ENCODE measurements at regions not wholly inside any gene's neighbourhood (a gene's known extent, or its start where the extent isn't known, plus 50 kb on each side); places are given as distances from the start of the nearest gene placed in this dataset.

DNA sequence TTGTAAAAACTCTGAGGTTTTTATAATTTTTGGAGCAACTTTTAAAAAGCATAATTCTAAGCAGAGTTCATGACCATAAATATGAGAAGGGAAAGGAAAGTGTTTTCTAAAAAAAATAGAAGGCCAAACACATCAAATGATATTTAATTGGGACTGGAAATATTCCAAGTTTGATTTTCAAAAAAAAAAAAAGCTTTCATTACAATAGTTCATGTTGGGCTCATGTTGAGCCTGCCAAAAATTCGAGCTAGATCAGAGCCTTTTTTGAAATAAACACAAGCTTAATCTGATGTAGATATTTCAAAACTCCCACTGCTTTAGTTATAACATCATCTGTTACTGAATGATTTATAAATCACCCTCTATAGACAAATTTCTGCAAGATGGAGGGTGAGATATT lies 163.4 kb upstream of the DEFB112 start:
- H3K9me3 Mint-ChIP-seq (ENCODE audit: low read depth): no peaks in the 10 kb centered on the region
- no peak overlapping the region for H3K27ac Mint-ChIP-seq
- H3K36me3 Mint-ChIP-seq (ENCODE audit: insufficient read depth): no peaks in the 10 kb centered on the region
- TF ChIP-seq, protein P1, sequence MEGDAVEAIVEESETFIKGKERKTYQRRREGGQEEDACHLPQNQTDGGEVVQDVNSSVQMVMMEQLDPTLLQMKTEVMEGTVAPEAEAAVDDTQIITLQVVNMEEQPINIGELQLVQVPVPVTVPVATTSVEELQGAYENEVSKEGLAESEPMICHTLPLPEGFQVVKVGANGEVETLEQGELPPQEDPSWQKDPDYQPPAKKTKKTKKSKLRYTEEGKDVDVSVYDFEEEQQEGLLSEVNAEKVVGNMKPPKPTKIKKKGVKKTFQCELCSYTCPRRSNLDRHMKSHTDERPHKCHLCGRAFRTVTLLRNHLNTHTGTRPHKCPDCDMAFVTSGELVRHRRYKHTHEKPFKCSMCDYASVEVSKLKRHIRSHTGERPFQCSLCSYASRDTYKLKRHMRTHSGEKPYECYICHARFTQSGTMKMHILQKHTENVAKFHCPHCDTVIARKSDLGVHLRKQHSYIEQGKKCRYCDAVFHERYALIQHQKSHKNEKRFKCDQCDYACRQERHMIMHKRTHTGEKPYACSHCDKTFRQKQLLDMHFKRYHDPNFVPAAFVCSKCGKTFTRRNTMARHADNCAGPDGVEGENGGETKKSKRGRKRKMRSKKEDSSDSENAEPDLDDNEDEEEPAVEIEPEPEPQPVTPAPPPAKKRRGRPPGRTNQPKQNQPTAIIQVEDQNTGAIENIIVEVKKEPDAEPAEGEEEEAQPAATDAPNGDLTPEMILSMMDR (IDR thresholded peaks at IDR 0.05; ENCODE audit: unreplicated experiment): no peak
- no peak overlapping the region for H3K4me3 Mint-ChIP-seq (ENCODE audit: low read depth)
- no peaks in the 10 kb centered on the region for H3K4me1 Mint-ChIP-seq (ENCODE audit: low read depth)
- H3K27me3 Mint-ChIP-seq: no peaks in the 10 kb centered on the region
- DNase-seq (ENCODE audit: low spot score, unreplicated experiment): no peak

DNA sequence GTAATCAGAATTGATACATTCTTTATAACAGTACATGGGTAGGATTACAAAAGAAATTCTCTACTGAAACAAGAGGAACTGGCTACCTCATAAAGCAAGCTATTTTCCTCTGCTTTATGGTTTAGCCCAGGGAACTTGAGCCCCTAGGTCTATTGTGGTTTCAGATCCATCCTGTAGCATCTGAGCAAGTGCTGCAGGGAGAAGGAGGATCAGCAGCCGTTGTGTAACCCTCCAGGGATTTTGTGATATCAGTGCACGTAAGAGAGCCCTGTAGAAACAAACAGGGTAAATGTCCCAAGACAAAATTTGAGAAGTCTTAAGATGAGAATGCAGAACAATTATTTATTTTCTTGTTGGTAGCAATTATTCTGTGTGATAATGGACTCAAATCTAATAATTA lies 165.2 kb upstream of the DEFB112 start:
- Mint-ChIP-seq H3K4me1 (ENCODE audit: low read depth) (no peaks in the 10 kb centered on the region), H3K27ac (no peak overlapping the region), H3K36me3 (ENCODE audit: insufficient read depth) (no peaks in the 10 kb centered on the region), H3K27me3 (no peaks in the 10 kb centered on the region), H3K4me3 (ENCODE audit: low read depth) (no peak overlapping the region), H3K9me3 (ENCODE audit: low read depth) (no peaks in the 10 kb centered on the region)
- TF ChIP-seq, protein P1 (IDR thresholded peaks at IDR 0.05; ENCODE audit: unreplicated experiment): no peak
- no peak for DNase-seq (ENCODE audit: low spot score, unreplicated experiment)

DNA sequence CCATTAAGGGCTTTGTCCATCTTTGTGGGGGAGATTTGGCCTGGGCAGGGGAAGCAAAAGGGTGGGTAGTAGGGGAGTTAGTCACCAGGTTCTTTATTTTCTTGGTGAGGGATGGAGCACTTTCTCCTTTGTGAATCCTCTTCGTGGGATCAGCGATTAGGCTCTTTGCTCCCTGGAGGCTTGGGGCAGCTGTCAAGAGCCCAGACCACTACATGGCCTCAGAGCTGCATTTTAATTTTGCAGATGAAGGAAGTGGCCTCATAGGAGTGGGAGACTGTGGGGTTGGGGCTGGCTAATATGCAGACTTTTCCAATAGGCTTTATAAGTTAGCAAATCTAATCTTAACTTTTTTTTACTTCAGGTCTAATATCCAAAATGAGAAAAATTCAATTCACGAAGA lies 168.1 kb upstream of the DEFB112 start:
- Mint-ChIP-seq H3K27ac (no peak overlapping the region), H3K36me3 (ENCODE audit: insufficient read depth) (no peaks in the 10 kb centered on the region)

DNA sequence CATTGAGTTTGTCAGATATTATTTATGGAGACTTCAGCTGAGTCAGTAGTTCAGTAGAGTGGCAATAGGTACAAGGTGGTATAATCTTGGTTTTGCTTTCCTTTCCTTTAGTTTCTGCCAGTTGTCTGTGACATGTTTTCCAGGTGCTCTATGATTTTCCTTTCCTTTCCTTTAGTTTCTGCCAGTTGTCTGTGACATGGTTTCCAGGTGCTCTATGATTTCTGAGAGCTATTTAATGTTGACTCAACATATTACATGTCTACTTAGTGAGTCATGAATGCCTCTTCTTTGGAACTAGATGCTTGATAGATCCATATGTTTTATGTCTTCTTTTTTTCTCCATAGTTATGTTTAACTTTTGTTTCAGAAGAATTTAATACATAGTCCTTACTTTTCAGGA lies 186.4 kb upstream of the DEFB112 start:
- Mint-ChIP-seq H3K27me3 (peaks cover 5% of the 10 kb centered on the region), H3K4me3 (ENCODE audit: low read depth) (no peak overlapping the region), H3K27ac (no peak overlapping the region), H3K36me3 (ENCODE audit: insufficient read depth) (no peaks in the 10 kb centered on the region), H3K9me3 (ENCODE audit: low read depth) (no peaks in the 10 kb centered on the region), H3K4me1 (ENCODE audit: low read depth) (no peaks in the 10 kb centered on the region)
- TF ChIP-seq, protein P1 (IDR thresholded peaks at IDR 0.05; ENCODE audit: unreplicated experiment): no peak
- no peak for DNase-seq (ENCODE audit: low spot score, unreplicated experiment)

More for the DNA sequence above, 168.1 kb upstream of the DEFB112 start:
- H3K4me3 Mint-ChIP-seq (ENCODE audit: low read depth): no peak overlapping the region
- no peaks in the 10 kb centered on the region for H3K4me1 Mint-ChIP-seq (ENCODE audit: low read depth)
- TF ChIP-seq, protein P1 (IDR thresholded peaks at IDR 0.05; ENCODE audit: unreplicated experiment): no peak
- no peaks in the 10 kb centered on the region for H3K9me3 Mint-ChIP-seq (ENCODE audit: low read depth)
- no peaks in the 10 kb centered on the region for H3K27me3 Mint-ChIP-seq
- DNase-seq (ENCODE audit: low spot score, unreplicated experiment): no peak

DNA sequence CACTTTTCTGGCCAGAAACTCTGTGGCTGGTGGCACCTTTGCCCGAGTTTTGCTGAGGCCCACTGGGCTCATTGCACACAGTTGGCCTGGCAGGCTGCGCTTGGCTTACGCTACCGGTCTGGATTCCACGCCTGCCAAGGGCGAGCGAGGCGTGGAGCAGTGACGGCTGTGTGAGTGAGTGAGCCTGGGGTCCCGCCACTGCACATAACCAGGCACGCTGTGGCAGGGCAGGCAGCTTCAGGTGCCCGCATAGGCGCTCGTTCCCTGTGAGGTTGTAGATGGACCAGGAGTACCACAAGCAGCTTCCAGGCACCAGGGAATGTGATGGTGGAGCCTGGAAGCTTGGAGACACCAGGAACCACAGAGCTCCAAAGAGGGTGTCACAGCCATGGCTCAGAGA lies 190.1 kb upstream of the DEFB112 start:
- Mint-ChIP-seq H3K4me3 (ENCODE audit: low read depth) (no peak overlapping the region), H3K27ac (no peak overlapping the region), H3K9me3 (ENCODE audit: low read depth) (peaks cover 6% of the 10 kb centered on the region), H3K27me3 (peaks cover 4% of the 10 kb centered on the region), H3K4me1 (ENCODE audit: low read depth) (no peaks in the 10 kb centered on the region), H3K36me3 (ENCODE audit: insufficient read depth) (no peaks in the 10 kb centered on the region)
- TF ChIP-seq, protein P1 (IDR thresholded peaks at IDR 0.05; ENCODE audit: unreplicated experiment): no peak
- no peak for DNase-seq (ENCODE audit: low spot score, unreplicated experiment)
